HL-60 (cell line): ENCODE measurements at regions not wholly inside any gene's neighbourhood (a gene's known extent, or its start where the extent isn't known, plus 50 kb on each side); places are given as distances from the start of the nearest gene placed in this dataset.
"Not testable (repeated sequence)": the region's sequence is repeated elsewhere in the genome, so short reads cannot be mapped to it uniquely, and the experiment has no call there.

Source experiments
- DNase-seq, 2 experiments: peaks; one replicate each; pipeline ENCODE4 v3.0.0-alpha.2; 2010 to 2020; ENCODE audit warnings: low read depth in 1 of 2, low spot score in 1 of 2
- H3K27ac ChIP-seq: fragments of 250-450 bp; sonication (Bioruptor Pico); replicated peaks from 2 replicates; pipeline ENCODE4 v1.5.1; 2020; ENCODE audit warnings: mild to moderate bottlenecking, moderate library complexity
- H3K27me3 ChIP-seq: fragments of 250-450 bp; sonication (Bioruptor Pico); 2 replicates; pipeline ENCODE4 v1.5.1; 2021; ENCODE audit warnings: mild to moderate bottlenecking, moderate library complexity; ENCODE audit not compliant: insufficient read depth, poor library complexity, severe bottlenecking
- H3K4me3 ChIP-seq: replicated peaks from 2 replicates; pipeline ENCODE4 v1.5.1; 2011; ENCODE audit warnings: mild to moderate bottlenecking, control low read depth, low read length; ENCODE audit not compliant: insufficient read depth
- CTCF ChIP-seq: IDR thresholded peaks from one replicate; pipeline ENCODE4 v1.5.1; 2011; ENCODE audit warnings: low read length, control low read depth, inconsistent platforms; ENCODE audit not compliant: insufficient read depth
- GABPA ChIP-seq: IDR thresholded peaks from 2 replicates; pipeline ENCODE4 v1.6.1; 2012; ENCODE audit warnings: low read depth
- POLR2AphosphoS5 ChIP-seq: IDR thresholded peaks from 2 replicates; pipeline ENCODE4 v1.6.1; 2012; ENCODE audit warnings: low read depth
- SPI1 ChIP-seq: IDR thresholded peaks from 2 replicates; pipeline ENCODE4 v1.6.1; 2012; ENCODE audit warnings: low read depth, mild to moderate bottlenecking, borderline replicate concordance
- TF ChIP-seq, protein P1 (sequence below): IDR thresholded peaks from 2 replicates; pipeline ENCODE4 v1.6.1; 2012; ENCODE audit warnings: low read depth; ENCODE audit not compliant: insufficient replicate concordance

DNA sequence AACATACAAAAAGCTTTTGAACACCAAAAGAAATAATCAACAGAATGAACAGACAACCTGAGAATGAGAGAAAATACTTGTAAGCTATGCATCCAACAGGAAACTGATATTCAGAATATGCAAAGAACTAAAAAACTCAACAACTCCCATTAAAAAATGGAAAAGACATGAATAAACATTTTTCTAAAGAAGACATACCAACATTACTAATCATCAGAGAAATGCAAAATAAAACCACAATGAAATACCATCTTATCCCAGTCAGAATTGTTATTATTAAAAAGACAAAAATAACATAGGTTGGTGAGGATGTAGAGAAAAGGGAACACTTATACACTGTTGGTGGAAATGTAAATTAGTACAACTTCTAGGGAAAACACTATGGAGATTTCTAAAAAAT, 1161.9 kb downstream of the PCDH19 start:
- Histone ChIP-seq H3K4me3 (no peak overlapping the region), H3K27me3 (no peaks in the 10 kb centered on the region), H3K27ac (no peak overlapping the region)
- DNase-seq: no peak
- TF ChIP-seq GABPA: no peak
- TF ChIP-seq, protein P1, sequence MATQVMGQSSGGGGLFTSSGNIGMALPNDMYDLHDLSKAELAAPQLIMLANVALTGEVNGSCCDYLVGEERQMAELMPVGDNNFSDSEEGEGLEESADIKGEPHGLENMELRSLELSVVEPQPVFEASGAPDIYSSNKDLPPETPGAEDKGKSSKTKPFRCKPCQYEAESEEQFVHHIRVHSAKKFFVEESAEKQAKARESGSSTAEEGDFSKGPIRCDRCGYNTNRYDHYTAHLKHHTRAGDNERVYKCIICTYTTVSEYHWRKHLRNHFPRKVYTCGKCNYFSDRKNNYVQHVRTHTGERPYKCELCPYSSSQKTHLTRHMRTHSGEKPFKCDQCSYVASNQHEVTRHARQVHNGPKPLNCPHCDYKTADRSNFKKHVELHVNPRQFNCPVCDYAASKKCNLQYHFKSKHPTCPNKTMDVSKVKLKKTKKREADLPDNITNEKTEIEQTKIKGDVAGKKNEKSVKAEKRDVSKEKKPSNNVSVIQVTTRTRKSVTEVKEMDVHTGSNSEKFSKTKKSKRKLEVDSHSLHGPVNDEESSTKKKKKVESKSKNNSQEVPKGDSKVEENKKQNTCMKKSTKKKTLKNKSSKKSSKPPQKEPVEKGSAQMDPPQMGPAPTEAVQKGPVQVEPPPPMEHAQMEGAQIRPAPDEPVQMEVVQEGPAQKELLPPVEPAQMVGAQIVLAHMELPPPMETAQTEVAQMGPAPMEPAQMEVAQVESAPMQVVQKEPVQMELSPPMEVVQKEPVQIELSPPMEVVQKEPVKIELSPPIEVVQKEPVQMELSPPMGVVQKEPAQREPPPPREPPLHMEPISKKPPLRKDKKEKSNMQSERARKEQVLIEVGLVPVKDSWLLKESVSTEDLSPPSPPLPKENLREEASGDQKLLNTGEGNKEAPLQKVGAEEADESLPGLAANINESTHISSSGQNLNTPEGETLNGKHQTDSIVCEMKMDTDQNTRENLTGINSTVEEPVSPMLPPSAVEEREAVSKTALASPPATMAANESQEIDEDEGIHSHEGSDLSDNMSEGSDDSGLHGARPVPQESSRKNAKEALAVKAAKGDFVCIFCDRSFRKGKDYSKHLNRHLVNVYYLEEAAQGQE: no peak
- no peak for TF ChIP-seq SPI1
- TF ChIP-seq CTCF: no peak
- TF ChIP-seq POLR2AphosphoS5: no peak

- TF ChIP-seq GABPA (no peak), POLR2AphosphoS5 (no peak), SPI1 (no peak), CTCF (no peak)
- TF ChIP-seq, protein P1: no peak
- no peak for DNase-seq
- no peaks in the 10 kb centered on the region for H3K27me3 ChIP-seq
- no peak overlapping the region for H3K4me3 ChIP-seq
- no peak overlapping the region for H3K27ac ChIP-seq
Observed at GRCh38 chrX:99242001-99242400, 1168.1 kb downstream of the PCDH19 start.

- not testable (repeated sequence) for H3K27ac ChIP-seq, H3K4me3 ChIP-seq, H3K27me3 ChIP-seq, DNase-seq
Observed at GRCh38 chrX:99234384-99234783, 1175.7 kb downstream of the PCDH19 start.

DNA sequence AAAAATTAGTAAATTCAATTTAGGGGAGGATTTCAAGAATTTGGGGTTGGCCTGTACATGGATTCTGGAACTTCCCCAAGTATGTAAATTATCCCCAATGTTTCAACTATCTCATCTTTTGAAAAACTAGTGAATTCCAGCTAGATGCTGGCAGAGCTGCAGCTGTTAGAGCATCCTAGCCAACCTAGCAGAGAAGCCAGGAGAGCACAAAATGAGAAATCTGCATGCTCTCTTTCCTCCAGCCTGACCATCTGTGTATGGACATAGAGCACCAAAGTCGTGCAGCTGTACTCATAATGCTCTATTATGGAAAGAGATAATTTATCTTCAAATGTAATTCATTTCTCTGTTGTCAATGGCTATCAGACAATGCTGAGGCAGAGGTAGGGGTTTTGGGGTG, 1217.7 kb downstream of the PCDH19 start:
- TF ChIP-seq GABPA (no peak), SPI1 (no peak), POLR2AphosphoS5 (no peak), CTCF (no peak)
- TF ChIP-seq, protein P1: no peak
- no peaks in the 10 kb centered on the region for H3K27me3 ChIP-seq

More for the DNA sequence above, 1217.7 kb downstream of the PCDH19 start:
- DNase-seq: no peak
- Histone ChIP-seq H3K4me3 (no peak overlapping the region), H3K27ac (no peak overlapping the region)
